ENCODE measurements at regions not wholly inside any gene's neighbourhood (a gene's known extent, or its start where the extent isn't known, plus 50 kb on each side); places are given as distances from the start of the nearest gene placed in this dataset.

GRCh38 chr17:22454070-22454999 lies 762.0 kb downstream of the KCNJ18 start:
- TF ChIP-seq CTCF (IDR thresholded peaks at IDR 0.05) (no peak), TCF7L2 (IDR thresholded peaks at IDR 0.05; ENCODE audit: low read depth, low read length) (no peak), POLR2AphosphoS5 (IDR thresholded peaks at IDR 0.05; ENCODE audit: low read depth, low read length) (no peak), REST (IDR thresholded peaks at IDR 0.05; ENCODE audit: insufficient read depth in 1 of 2, low read depth in 2 of 2, low read length in 1 of 2) (no peak), SIN3A (IDR thresholded peaks at IDR 0.05; ENCODE audit: borderline replicate concordance, insufficient read depth, low read depth, low read length) (no peak)

Data from Panc1 (cell line).